HG02981 (cell line): ENCODE measurements at regions not wholly inside any gene's neighbourhood (a gene's known extent, or its start where the extent isn't known, plus 50 kb on each side); places are given as distances from the start of the nearest gene placed in this dataset.
A peak's percentile ranks its signal among the peaks of the same experiment; 100 is the strongest.
"Not testable (repeated sequence)": the region's sequence is repeated elsewhere in the genome, so short reads cannot be mapped to it uniquely, and the experiment has no call there.

Experiments
- ATAC-seq: cut with Tn5 transposase; IDR thresholded peaks from one replicate; pipeline ENCODE4 v1.9.1; 2021; ENCODE audit warnings: mild to moderate bottlenecking, moderate library complexity; ENCODE audit not compliant: unreplicated experiment

DNA sequence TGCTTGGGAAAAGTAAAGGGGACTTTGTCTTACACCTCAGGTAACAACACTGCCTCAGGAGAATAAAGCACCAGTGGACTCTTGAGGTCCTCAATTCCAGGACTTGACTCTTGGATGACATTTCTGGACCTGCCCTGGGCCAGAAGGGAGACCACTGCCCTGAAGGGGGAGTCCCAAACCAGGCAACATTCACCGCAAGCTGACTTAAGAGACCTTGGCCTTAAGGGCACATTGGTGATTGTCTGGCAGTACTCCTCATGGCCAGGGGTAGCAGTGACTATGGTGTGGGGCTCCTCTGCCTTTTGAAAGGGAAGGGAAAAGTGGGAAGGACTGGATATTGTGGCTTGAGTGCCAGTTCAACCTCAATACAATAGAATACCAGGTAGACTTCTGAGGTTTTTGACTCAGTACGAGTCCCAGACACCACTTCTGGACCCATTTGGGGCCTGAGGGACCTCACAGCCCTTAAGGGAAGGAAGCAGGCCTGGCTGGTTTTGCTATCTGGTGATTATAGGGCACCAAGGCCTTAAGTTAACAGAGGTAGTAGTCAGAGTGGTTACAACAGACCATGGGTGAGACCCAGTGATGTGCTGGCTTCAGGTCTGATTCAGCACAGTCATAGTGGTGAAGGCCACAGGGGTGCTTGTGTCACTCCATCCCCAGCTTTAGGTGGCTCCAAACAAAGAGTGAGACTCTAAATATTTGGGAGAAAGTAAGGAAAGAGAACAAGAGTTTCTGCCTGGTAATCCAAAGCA lies 121.2 kb upstream of the TET2 start:
- no peak for ATAC-seq

DNA sequence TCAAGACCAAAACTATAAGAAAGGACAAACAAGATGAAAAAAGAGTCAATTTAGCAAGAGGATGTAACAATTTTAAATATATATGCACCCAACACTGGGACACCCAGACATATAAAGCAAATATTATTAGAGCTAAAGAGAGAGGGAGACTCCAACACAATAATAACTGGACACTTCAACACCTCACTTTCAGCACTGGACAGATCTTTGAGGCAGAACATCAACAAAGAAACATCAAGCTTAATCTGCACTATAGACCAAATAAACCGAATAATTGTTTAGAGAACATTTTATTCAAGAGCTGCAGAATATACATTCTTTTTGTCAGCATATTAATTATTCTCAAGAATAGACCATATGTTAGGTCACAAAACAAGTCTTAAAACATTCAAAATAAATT lies 109.7 kb upstream of the TET2 start:
- no peak for ATAC-seq

GRCh38 chr4:105042451-105042850 lies 104.2 kb upstream of the TET2 start:
- ATAC-seq, result no peak

- no peak for ATAC-seq
Observed at GRCh38 chr4:105050896-105051295, 95.8 kb upstream of the TET2 start.

DNA sequence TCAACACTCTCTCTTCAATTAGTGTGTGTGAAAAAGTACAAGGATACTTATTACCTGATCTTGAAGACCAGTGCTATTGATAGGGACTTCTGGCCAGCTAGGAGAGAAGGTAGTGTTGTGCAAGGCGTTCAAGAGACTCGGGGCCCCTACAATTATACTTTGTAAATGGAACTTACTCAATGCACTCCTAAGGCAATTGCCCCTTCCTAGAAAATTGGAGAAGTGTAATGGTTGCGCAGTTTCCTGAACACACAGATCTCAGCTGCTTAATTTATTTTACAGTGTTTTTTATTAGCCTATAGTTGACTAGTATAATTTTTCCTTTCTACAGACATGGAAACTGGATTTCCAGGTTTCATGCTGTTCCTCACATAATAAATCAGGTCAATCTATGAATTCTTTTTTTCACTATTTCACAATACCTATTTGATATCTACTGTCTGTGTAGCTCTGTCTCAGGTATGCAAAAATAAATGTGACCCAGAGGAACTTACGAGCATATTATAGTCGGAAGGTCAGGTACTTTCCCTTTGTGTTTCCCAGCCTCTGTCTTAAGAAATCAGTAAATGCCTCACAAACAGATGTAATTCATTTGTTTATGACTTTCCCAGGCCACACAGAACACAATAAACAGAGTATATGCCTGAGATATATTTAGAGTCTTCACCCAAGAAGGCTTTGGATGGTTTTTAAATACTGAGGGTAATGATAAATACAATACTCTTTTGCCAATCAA lies 89.1 kb upstream of the TET2 start:
- no peak for ATAC-seq

GRCh38 chr4:105058177-105058812 lies 88.4 kb upstream of the TET2 start:
- no peak for ATAC-seq

DNA sequence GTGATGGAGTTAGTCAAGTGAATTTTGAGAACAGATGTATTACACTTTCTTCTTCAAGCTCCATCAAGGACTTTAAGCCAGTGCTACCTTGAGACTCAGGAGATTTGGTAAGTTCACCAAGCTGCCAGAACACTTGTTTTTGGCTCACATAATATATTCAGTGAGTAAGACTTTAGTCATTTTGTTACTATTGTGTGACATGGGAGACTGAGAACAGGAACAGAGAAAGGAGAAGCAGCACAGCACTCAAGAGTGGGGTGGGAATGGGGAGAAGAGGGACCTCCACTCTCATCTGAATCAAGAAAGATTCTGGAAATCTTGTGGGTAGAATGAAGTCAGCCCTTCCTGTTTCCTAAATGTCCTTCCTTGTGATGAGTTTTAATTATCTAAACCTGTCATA lies 87.3 kb upstream of the TET2 start:
- ATAC-seq, result peak; percentile 23

GRCh38 chr4:105060628-105061027 lies 86.0 kb upstream of the TET2 start:
- peak; percentile 88 for ATAC-seq

- ATAC-seq, result peak; percentile 18
Observed at GRCh38 chr4:105061136-105061696, 85.5 kb upstream of the TET2 start.

DNA sequence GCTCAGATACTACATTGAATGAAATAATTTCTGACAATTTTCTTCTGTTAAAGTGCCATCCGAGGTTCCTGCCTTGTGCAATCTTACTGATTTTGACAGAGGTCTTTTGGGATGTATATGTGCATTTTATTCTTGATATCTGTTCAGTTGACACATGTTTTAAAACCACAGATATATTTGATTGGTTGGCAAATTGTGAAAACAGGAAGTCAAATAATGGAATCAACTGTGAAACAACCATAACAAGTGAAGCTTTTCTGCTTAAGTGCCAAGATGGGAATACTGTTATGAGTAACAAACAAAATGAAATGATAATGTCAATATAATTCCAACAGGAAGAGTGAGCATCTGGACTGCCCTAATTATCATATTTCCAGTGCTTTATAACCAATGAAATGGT lies 84.9 kb upstream of the TET2 start:
- ATAC-seq, result no peak

DNA sequence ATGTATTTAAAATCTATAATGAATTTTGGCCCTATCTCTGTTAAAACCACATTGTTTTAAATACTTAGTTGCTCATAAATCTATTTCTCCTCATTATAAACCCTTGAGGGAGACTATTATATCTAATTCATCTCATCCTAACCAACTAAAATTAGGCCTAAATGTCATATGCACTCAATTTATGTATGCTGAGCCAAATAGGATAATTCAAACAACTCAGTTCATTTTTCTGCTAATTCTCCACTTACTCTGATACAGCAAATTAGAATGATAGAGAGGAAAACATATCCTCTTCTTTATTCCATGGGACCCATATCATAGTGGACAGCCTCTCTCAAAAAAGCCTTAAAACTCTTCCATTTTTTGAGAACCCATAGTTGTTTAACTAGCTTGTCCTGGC lies 80.3 kb upstream of the TET2 start:
- no peak for ATAC-seq

GRCh38 chr4:105067431-105067830 lies 79.2 kb upstream of the TET2 start:
- ATAC-seq, result no peak

- ATAC-seq, result no peak
Observed at GRCh38 chr4:105067946-105068345, 78.7 kb upstream of the TET2 start.

- ATAC-seq, result no peak
Observed at GRCh38 chr4:105068516-105068915, 78.2 kb upstream of the TET2 start.

GRCh38 chr4:105072095-105072494 lies 74.6 kb upstream of the TET2 start:
- not testable (repeated sequence) for ATAC-seq

DNA sequence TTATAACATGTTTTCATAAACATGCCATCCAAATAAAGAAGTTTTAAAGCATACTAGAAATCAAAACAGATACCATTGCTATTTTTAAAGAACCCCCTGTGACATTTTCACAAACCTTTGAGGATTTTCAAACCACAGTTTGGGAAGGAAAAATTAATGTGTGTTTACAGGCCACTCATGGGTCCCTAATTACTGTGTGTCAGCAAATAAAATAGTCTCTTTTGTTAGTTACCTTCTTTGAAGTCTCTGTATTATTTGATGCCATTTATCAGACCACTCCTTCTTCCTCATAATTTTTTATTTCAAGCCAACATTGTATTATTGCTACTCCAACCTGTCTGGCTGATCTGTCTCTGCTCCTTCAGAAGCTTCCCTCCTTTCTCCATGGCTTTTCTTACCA lies 72.6 kb upstream of the TET2 start:
- no peak for ATAC-seq

- no peak for ATAC-seq
Observed at GRCh38 chr4:105075045-105075444, 71.6 kb upstream of the TET2 start.

- no peak for ATAC-seq
Observed at GRCh38 chr4:105088110-105088879, 58.4 kb upstream of the TET2 start.

DNA sequence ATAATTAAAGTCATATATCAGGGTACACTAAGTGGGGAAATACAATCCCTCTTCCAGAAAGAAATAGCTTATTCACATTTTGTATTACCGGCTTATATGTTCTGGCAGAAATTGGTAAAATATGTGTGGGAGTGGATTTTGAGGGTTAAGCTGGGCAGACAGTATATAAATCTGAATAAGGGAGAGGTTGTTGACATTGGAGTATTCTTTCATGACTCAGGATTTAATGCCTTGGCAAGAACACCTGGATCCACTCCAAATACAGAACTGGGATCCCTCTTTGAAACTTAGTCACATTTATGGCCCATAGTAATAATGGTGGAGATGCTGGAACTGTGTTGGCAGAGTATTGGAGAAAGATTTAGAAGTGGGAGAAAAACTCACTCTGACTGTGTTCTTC lies 54.3 kb upstream of the TET2 start:
- no peak for ATAC-seq

GRCh38 chr4:105092768-105093167 lies 53.9 kb upstream of the TET2 start:
- ATAC-seq, result no peak

DNA sequence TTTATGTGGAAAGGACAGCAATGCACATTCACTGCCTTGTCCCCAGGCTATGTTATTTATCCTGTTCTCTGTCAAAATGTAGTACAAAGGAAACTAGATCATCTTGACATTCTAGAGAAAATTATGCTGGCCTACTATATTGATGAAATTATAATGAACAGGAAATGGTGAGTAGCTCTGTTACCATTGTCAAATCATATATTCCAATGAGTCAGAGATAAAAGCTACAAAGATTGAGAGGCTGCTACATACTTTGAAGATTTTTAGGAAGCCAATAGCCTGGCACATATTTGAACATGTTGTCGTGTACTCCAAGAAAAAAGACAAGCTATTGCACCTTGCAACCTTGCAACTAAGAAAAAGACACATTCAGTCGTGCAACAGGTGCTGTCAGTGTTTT lies 52.7 kb upstream of the TET2 start:
- no peak for ATAC-seq
